ENCODE measurements at regions not wholly inside any gene's neighbourhood (a gene's known extent, or its start where the extent isn't known, plus 50 kb on each side); places are given as distances from the start of the nearest gene placed in this dataset.

DNA sequence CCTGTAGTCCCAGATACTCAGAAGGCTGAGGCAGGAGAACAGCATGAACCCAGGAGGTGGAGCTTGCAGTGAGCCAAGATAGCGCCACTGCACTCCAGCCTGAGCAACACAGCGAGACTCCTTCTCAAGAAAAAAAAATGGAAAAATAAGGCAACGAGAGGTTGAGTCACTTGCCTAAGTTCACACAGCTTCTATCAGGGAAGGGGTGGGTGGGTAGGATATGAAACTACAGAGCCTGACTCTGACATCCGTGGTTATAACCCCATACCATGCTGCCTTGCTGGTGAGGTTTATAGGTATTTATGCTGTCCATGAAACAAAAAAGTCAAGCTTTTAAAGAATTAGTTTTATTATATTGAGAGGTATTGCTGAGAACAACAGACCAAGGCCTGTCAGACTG, 61.5 kb upstream of the RAB4A start:
- no peaks in the 10 kb centered on the region for H3K27me3 ChIP-seq (replicated peaks; ENCODE audit: control insufficient read depth, insufficient read depth, low read length)
- H3K4me3 ChIP-seq (replicated peaks; ENCODE audit: low read depth, low read length), result no peak overlapping the region
- no peak for DNase-seq (ENCODE audit: extremely low read depth, insufficient read length)
- TF ChIP-seq, protein P1, sequence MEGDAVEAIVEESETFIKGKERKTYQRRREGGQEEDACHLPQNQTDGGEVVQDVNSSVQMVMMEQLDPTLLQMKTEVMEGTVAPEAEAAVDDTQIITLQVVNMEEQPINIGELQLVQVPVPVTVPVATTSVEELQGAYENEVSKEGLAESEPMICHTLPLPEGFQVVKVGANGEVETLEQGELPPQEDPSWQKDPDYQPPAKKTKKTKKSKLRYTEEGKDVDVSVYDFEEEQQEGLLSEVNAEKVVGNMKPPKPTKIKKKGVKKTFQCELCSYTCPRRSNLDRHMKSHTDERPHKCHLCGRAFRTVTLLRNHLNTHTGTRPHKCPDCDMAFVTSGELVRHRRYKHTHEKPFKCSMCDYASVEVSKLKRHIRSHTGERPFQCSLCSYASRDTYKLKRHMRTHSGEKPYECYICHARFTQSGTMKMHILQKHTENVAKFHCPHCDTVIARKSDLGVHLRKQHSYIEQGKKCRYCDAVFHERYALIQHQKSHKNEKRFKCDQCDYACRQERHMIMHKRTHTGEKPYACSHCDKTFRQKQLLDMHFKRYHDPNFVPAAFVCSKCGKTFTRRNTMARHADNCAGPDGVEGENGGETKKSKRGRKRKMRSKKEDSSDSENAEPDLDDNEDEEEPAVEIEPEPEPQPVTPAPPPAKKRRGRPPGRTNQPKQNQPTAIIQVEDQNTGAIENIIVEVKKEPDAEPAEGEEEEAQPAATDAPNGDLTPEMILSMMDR (IDR thresholded peaks at IDR 0.05; ENCODE audit: insufficient read depth, low read length, poor library complexity, severe bottlenecking), result no peak
- H3K36me3 ChIP-seq (ENCODE audit: control insufficient read depth, insufficient read depth, low read length), result no peaks in the 10 kb centered on the region

DNA sequence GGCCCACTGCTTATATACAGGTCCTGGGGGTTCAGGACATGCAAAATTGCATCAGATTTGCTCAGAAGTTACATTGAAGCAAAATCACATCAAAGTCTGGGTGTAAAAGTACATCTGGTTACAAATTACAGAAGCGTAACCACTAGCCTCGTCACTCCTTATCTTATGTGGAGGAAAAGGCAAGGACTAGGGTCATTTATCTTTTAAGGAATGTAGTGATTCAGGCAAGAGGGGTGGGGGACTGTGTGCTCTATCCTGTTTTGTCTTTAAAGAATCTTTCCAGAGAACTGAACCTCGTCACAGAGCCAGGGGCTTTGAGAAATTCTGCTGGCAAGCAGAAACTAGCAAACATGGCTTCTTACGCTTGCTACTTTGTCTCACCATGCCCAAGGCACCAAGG, 61.1 kb upstream of the RAB4A start:
- Histone ChIP-seq H3K27me3 (replicated peaks; ENCODE audit: control insufficient read depth, insufficient read depth, low read length) (no peaks in the 10 kb centered on the region), H3K36me3 (ENCODE audit: control insufficient read depth, insufficient read depth, low read length) (no peaks in the 10 kb centered on the region), H3K4me3 (replicated peaks; ENCODE audit: low read depth, low read length) (no peak overlapping the region)
- TF ChIP-seq, protein P1 (IDR thresholded peaks at IDR 0.05; ENCODE audit: insufficient read depth, low read length, poor library complexity, severe bottlenecking), result no peak
- no peak for DNase-seq (ENCODE audit: extremely low read depth, insufficient read length)

- H3K36me3 ChIP-seq (ENCODE audit: control insufficient read depth, insufficient read depth, low read length), result no peaks in the 10 kb centered on the region
- no peak overlapping the region for H3K4me3 ChIP-seq (replicated peaks; ENCODE audit: low read depth, low read length)
- no peaks in the 10 kb centered on the region for H3K27me3 ChIP-seq (replicated peaks; ENCODE audit: control insufficient read depth, insufficient read depth, low read length)
- DNase-seq (ENCODE audit: extremely low read depth, insufficient read length), result no peak
- TF ChIP-seq, protein P1 (IDR thresholded peaks at IDR 0.05; ENCODE audit: insufficient read depth, low read length, poor library complexity, severe bottlenecking), result no peak
Observed at GRCh38 chr1:229210844-229211243, 60.1 kb upstream of the RAB4A start.

DNA sequence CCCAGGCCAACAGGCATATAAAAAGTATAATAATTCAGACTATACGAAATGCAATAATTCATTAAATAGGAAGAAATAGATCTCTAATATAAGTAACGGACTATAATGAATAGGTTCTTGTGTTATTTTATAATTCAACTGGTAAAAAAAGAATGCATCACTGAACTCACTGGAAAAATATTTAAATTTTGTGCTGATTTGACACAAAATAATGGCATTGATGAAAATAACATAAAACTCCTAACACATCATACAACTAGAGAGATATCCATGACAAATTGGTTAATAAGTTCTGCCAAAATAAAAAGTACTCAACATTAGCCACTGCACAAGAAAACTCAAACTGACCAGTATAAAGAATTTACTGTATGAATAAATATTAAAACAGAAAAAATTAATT, 57.1 kb upstream of the RAB4A start:
- Histone ChIP-seq H3K27me3 (replicated peaks; ENCODE audit: control insufficient read depth, insufficient read depth, low read length) (no peaks in the 10 kb centered on the region; the same call in 1 of the 2 replicates), H3K4me3 (replicated peaks; ENCODE audit: low read depth, low read length) (no peak overlapping the region), H3K36me3 (ENCODE audit: control insufficient read depth, insufficient read depth, low read length) (no peaks in the 10 kb centered on the region)
- TF ChIP-seq, protein P1 (IDR thresholded peaks at IDR 0.05; ENCODE audit: insufficient read depth, low read length, poor library complexity, severe bottlenecking), result no peak
- no peak for DNase-seq (ENCODE audit: extremely low read depth, insufficient read length)

DNA sequence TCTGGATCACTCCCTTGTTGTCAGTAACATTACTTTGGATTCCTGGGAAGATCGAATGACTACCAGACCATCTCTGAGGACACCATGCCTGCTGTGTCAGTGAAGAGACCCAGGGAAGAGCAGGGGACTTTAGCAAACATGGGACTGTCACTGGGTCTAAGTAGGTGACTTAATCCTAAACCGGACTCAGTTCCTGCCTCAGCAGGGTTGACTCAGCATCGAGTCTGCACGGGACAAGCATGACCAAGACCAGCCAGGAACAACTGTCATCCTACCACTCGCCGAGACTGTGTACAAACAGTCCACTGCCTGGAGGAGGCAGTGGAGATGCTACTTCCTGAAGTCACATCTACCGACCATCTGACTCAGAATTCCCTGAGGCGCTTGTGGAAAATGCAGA, 53.2 kb upstream of the RAB4A start:
- no peak for DNase-seq (ENCODE audit: extremely low read depth, insufficient read length)
- Histone ChIP-seq H3K4me3 (replicated peaks; ENCODE audit: low read depth, low read length) (no peak overlapping the region), H3K36me3 (ENCODE audit: control insufficient read depth, insufficient read depth, low read length) (no peaks in the 10 kb centered on the region), H3K27me3 (replicated peaks; ENCODE audit: control insufficient read depth, insufficient read depth, low read length) (no peaks in the 10 kb centered on the region; the same call in 1 of the 2 replicates)
- TF ChIP-seq, protein P1 (IDR thresholded peaks at IDR 0.05; ENCODE audit: insufficient read depth, low read length, poor library complexity, severe bottlenecking), result no peak

DNA sequence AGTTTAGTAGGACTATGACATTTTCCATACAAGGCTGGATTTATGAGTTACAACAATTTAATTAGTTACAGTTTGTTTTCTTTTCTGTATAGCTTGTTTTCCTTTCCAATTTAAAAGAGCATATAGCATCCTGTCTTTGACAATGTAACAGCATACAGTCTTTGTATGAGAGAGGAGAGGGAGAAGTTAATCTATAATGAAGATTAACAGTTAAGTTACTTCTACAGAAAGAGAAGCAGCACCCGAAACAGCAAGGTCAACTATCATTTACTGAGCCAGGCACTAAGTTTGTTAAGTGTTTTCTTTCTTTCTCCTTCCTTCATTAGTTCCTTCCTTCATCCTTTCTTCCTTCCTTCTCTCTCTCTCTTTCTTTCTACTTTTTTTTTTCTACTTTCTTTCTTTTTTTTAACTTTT, 52.3 kb upstream of the RAB4A start:
- TF ChIP-seq, protein P1 (IDR thresholded peaks at IDR 0.05; ENCODE audit: insufficient read depth, low read length, poor library complexity, severe bottlenecking), result no peak
- DNase-seq (ENCODE audit: extremely low read depth, insufficient read length), result no peak
- H3K27me3 ChIP-seq (replicated peaks; ENCODE audit: control insufficient read depth, insufficient read depth, low read length), result no peaks in the 10 kb centered on the region; the same call in 1 of the 2 replicates
- H3K4me3 ChIP-seq (replicated peaks; ENCODE audit: low read depth, low read length), result no peak overlapping the region
- H3K36me3 ChIP-seq (ENCODE audit: control insufficient read depth, insufficient read depth, low read length), result no peaks in the 10 kb centered on the region
